H1 (cell line): ENCODE measurements at regions not wholly inside any gene's neighbourhood (a gene's known extent, or its start where the extent isn't known, plus 50 kb on each side); places are given as distances from the start of the nearest gene placed in this dataset.

ENCODE experiments used
- CTCF ChIA-PET: fragments of 300-600 bp; sonication (Branson Sonifier 250); formaldehyde crosslinking; loops from one replicate; lab custom pipeline; 2021; ENCODE audit not compliant: partially characterized antibody; lab: Charles Lee
- POLR2A ChIA-PET: fragments of 300-600 bp; sonication (Branson Sonifier 250); formaldehyde crosslinking; loops from one replicate; lab custom pipeline; 2021; ENCODE audit warnings: inconsistent platforms; ENCODE audit not compliant: partially characterized antibody; lab: Charles Lee
- DNase-seq, 2 experiments: peaks; one replicate each; pipeline versions ENCODE4 v3.0.0 to v3.0.0-alpha.2; 2010 to 2022; ENCODE audit warnings: low spot score in 2 of 2, low read depth in 1 of 2, mixed read lengths in 1 of 2
- FAIRE-seq: peaks from 2 replicates; lab custom pipeline; 2011; peaks lifted over from hg19 to GRCh38; lab: Jason Lieb, UNC
- H2AFZ ChIP-seq: 2 replicates; pipeline ENCODE4 v1.8.1; 2012; ENCODE audit warnings: low read length, inconsistent platforms
- H2AK5ac ChIP-seq: 2 replicates; pipeline ENCODE4 v1.6.1; 2013; ENCODE audit warnings: low read depth, low read length
- H2BK120ac ChIP-seq: replicated peaks from 2 replicates; pipeline ENCODE3; 2013; ENCODE audit warnings: low read depth, low read length, inconsistent platforms
- H2BK12ac ChIP-seq: 2 replicates; pipeline ENCODE4 v1.6.1; 2013; ENCODE audit warnings: low read depth, low read length
- H2BK15ac ChIP-seq: 2 replicates; pipeline ENCODE4 v1.6.1; 2013; ENCODE audit warnings: low read length
- H2BK20ac ChIP-seq: 2 replicates; pipeline ENCODE4 v1.6.1; 2013; ENCODE audit warnings: low read length
- H2BK5ac ChIP-seq: 2 replicates; pipeline ENCODE4 v1.6.1; 2013; ENCODE audit warnings: low read depth, low read length
- H3K14ac ChIP-seq: 2 replicates; pipeline ENCODE4 v1.6.1; 2013; ENCODE audit warnings: inconsistent platforms; ENCODE audit not compliant: insufficient read length
- H3K18ac ChIP-seq: 2 replicates; pipeline ENCODE4 v1.6.1; 2013; ENCODE audit warnings: low read length; ENCODE audit errors: extremely low read depth
- H3K23ac ChIP-seq: 2 replicates; pipeline ENCODE4 v1.6.1; 2013; ENCODE audit warnings: inconsistent platforms; ENCODE audit not compliant: insufficient read length
- H3K23me2 ChIP-seq: 2 replicates; pipeline ENCODE4 v1.6.1; 2013; ENCODE audit warnings: low read depth, low read length
- H3K27ac ChIP-seq: 2 replicates; pipeline ENCODE4 v1.6.1; 2011; ENCODE audit warnings: low read depth, low read length, inconsistent platforms
- H3K27me3 ChIP-seq, 4 experiments: replicated peaks in 1 of 4; 1 replicate in 1 of 4; 2 replicates in 3 of 4; pipeline versions ENCODE4 v1.6.1 to v1.8.1; 2011 to 2013; ENCODE audit warnings: low read length in 3 of 4, mild to moderate bottlenecking in 3 of 4, inconsistent platforms in 2 of 4, mixed read lengths in 2 of 4, moderate library complexity in 1 of 4; ENCODE audit not compliant: control insufficient read depth in 3 of 4, insufficient read depth in 3 of 4; ENCODE audit errors: extremely low read depth in 1 of 4
- H3K36me3 ChIP-seq, 4 experiments: 2 replicates each; pipeline versions ENCODE4 v1.6.1 to v1.8.1; 2011 to 2013; ENCODE audit warnings: mild to moderate bottlenecking in 4 of 4, low read length in 3 of 4, moderate library complexity in 2 of 4, control low read depth in 1 of 4, inconsistent platforms in 1 of 4; ENCODE audit not compliant: insufficient read depth in 4 of 4, control insufficient read depth in 2 of 4
- H3K4ac ChIP-seq: replicated peaks from 2 replicates; pipeline ENCODE3; 2013; ENCODE audit warnings: low read length, low read depth, mixed read lengths, inconsistent platforms; ENCODE audit not compliant: insufficient read length
- H3K4me1 ChIP-seq, 4 experiments: replicated peaks in 1 of 4; 1 replicate in 1 of 4; 2 replicates in 3 of 4; pipeline versions ENCODE4 v1.6.1 to v1.8.1; 2011 to 2013; ENCODE audit warnings: low read length in 3 of 4, inconsistent platforms in 2 of 4, mixed read lengths in 1 of 4; ENCODE audit not compliant: insufficient read depth in 4 of 4, control insufficient read depth in 3 of 4
- H3K4me2 ChIP-seq, 2 experiments: 2 replicates each; pipeline versions ENCODE4 v1.6.1 to v1.8.1; 2011 to 2013; ENCODE audit warnings: low read depth in 2 of 2, low read length in 2 of 2, control low read depth in 1 of 2, inconsistent platforms in 1 of 2, mild to moderate bottlenecking in 1 of 2; ENCODE audit not compliant: insufficient read depth in 1 of 2
- H3K4me3 ChIP-seq, 4 experiments: fragments of 200-600, 300-600 bp in 1 of 4; sonication (generic), shearing (Covaris generic), sonication (Bioruptor Twin) in 1 of 4; 2 replicates each; pipeline versions ENCODE4 v1.5.1 to v1.8.1; 2011 to 2016; ENCODE audit warnings: low read length in 4 of 4, low read depth in 3 of 4, control low read depth in 2 of 4, inconsistent platforms in 2 of 4, mild to moderate bottlenecking in 2 of 4, mixed read lengths in 1 of 4, moderate library complexity in 1 of 4; ENCODE audit not compliant: insufficient read depth in 2 of 4; ENCODE audit errors: extremely low read depth in 1 of 4
- H3K56ac ChIP-seq: replicated peaks from 2 replicates; pipeline ENCODE3; 2013; ENCODE audit warnings: low read depth, mild to moderate bottlenecking, mixed read lengths, low read length, inconsistent platforms; ENCODE audit not compliant: insufficient read length
- H3K79me1 ChIP-seq: 2 replicates; pipeline ENCODE4 v1.6.1; 2013; ENCODE audit warnings: low read depth, low read length, control low read depth
- H3K79me2 ChIP-seq, 2 experiments: 2 replicates each; pipeline versions ENCODE4 v1.6.1 to v1.8.1; 2012 to 2013; ENCODE audit warnings: low read length in 2 of 2, mild to moderate bottlenecking in 2 of 2, inconsistent platforms in 1 of 2; ENCODE audit not compliant: insufficient read depth in 2 of 2, control insufficient read depth in 1 of 2
- H3K9ac ChIP-seq, 4 experiments: replicated peaks in 1 of 4; 1 replicate in 1 of 4; 2 replicates in 3 of 4; pipeline versions ENCODE4 v1.6.1 to v1.8.1; 2011 to 2013; ENCODE audit warnings: low read depth in 3 of 4, low read length in 3 of 4, control low read depth in 2 of 4, mild to moderate bottlenecking in 2 of 4, moderate library complexity in 2 of 4, inconsistent platforms in 1 of 4; ENCODE audit errors: extremely low read depth in 1 of 4
- H3K9me3 ChIP-seq, 2 experiments: 2 replicates each; pipeline versions ENCODE4 v1.6.1 to v1.8.1; 2012 to 2013; ENCODE audit warnings: mild to moderate bottlenecking in 2 of 2, moderate library complexity in 2 of 2, control low read depth in 1 of 2, inconsistent platforms in 1 of 2, low read depth in 1 of 2, low read length in 1 of 2, mixed read lengths in 1 of 2; ENCODE audit not compliant: insufficient read depth in 2 of 2
- H4K20me1 ChIP-seq, 2 experiments: replicated peaks in 1 of 2; 2 replicates each; pipeline versions ENCODE3 to v1.8.1; 2011 to 2013; ENCODE audit warnings: inconsistent platforms in 2 of 2, low read length in 2 of 2, mild to moderate bottlenecking in 1 of 2; ENCODE audit not compliant: insufficient read depth in 2 of 2, control insufficient read depth in 1 of 2
- H4K5ac ChIP-seq: 2 replicates; pipeline ENCODE4 v1.6.1; 2013; ENCODE audit warnings: low read length, low read depth, mixed read lengths, inconsistent platforms; ENCODE audit not compliant: insufficient read length
- H4K8ac ChIP-seq: 2 replicates; pipeline ENCODE4 v1.8.0; 2013; ENCODE audit warnings: mild to moderate bottlenecking, moderate library complexity, low read length, inconsistent platforms; ENCODE audit not compliant: insufficient read depth; ENCODE audit errors: extremely low read depth
- H4K91ac ChIP-seq: replicated peaks from 2 replicates; pipeline ENCODE3; 2013; ENCODE audit warnings: low read length, mixed read lengths, inconsistent platforms; ENCODE audit not compliant: insufficient read length
- CBX5 ChIP-seq: fragments of 300-800, 300-1000 bp; sonication (generic); IDR thresholded peaks from 2 replicates; pipeline ENCODE4 v1.7.1; 2016; ENCODE audit warnings: antibody characterized with exemption, low read length, low read depth
- CBX8 ChIP-seq: fragments of 300-800, 300-1000 bp; sonication (generic); IDR thresholded peaks from 2 replicates; pipeline ENCODE4 v1.7.1; 2016; ENCODE audit warnings: low read depth, low read length, borderline replicate concordance
- EZH2 ChIP-seq: fragments of 200-600 bp; sonication (generic); IDR thresholded peaks from 2 replicates; pipeline ENCODE4 v1.7.1; 2012; ENCODE audit warnings: low read depth, mild to moderate bottlenecking, moderate library complexity, low read length, inconsistent platforms; ENCODE audit not compliant: severe bottlenecking
- GABPA ChIP-seq: IDR thresholded peaks from 2 replicates; pipeline ENCODE4 v1.6.1; 2011; ENCODE audit warnings: mild to moderate bottlenecking, low read length, moderate library complexity, borderline replicate concordance; ENCODE audit not compliant: insufficient read depth
- GTF2F1 ChIP-seq: IDR thresholded peaks from 2 replicates; pipeline ENCODE4 v1.6.1; 2012; ENCODE audit warnings: low read depth, low read length, improper control_type of control experiment, borderline replicate concordance
- HDAC2 ChIP-seq, 2 experiments: fragments of 300-600 bp in 1 of 2; sonication (generic) in 1 of 2; IDR thresholded peaks; 2 replicates each; pipeline ENCODE4 v1.6.1; 2011 to 2012; ENCODE audit warnings: low read depth in 2 of 2, low read length in 2 of 2, mild to moderate bottlenecking in 2 of 2, moderate library complexity in 2 of 2, borderline replicate concordance in 1 of 2, inconsistent platforms in 1 of 2
- KDM4A ChIP-seq: IDR thresholded peaks from one replicate; pipeline ENCODE4 v1.7.1; 2012; ENCODE audit warnings: low read depth, mild to moderate bottlenecking, moderate library complexity, low read length, inconsistent platforms; ENCODE audit not compliant: severe bottlenecking
- POU5F1 ChIP-seq: IDR thresholded peaks from 2 replicates; pipeline ENCODE4 v1.6.1; 2011; ENCODE audit warnings: low read depth, mild to moderate bottlenecking, low read length, moderate library complexity
- SIRT6 ChIP-seq: IDR thresholded peaks from one replicate; pipeline ENCODE4 v1.7.1; 2012; ENCODE audit warnings: low read length, inconsistent platforms
- ZNF274 ChIP-seq: IDR thresholded peaks from 2 replicates; pipeline ENCODE4 v1.7.0; 2012; ENCODE audit warnings: low read length, borderline replicate concordance; ENCODE audit errors: extremely low read depth
- WGBS, 2 experiments: shearing (Covaris generic) in 1 of 2; methylation state at CpG; one replicate each; pipeline versions ENCODE4 v1.1.6 to v1.1.7; 2013 to 2015; ENCODE audit warnings: low lambda C conversion rate in 2 of 2, mixed read lengths in 2 of 2, inconsistent platforms in 1 of 2, low coverage in 1 of 2, missing lambda C conversion rate in 1 of 2; ENCODE audit not compliant: insufficient replicate concordance in 2 of 2, insufficient coverage in 1 of 2, insufficient read length in 1 of 2; ENCODE audit errors: extremely low coverage in 1 of 2, missing lambda C conversion rate in 1 of 2; 5-methylcytosine and 5-hydroxymethylcytosine counted together

DNA sequence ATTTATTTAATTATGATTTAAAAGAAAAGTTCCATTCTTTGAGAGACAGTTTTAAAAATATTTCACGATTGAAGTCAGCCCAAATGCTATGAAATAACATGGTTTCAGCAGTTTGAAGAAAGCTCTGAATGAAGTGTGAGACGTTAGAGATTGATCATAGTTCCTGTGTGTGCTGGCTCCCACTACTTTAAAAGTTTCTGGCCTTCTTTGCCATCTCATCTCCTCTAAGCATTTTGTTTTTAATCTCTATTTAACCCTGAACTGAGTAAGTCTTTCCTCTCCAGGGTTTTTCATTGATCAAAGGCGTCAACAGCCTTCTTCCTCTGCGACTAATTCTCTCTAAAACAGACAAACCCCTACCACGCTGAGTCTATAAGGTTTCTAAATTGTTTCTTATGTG, 225.3 kb upstream of the B3GALT2 start:
- 0 out of 2 replicates have a peak overlapping the region, but pooled peaks have one; percentile 2 for H2AFZ ChIP-seq
- no peak overlapping the region for H3K4me2 ChIP-seq
- no peaks in the 10 kb centered on the region for H4K20me1 ChIP-seq
- no peak overlapping the region for H3K56ac ChIP-seq
- POLR2A ChIA-PET = no interaction called here
- H3K79me1 ChIP-seq = no peaks in the 10 kb centered on the region
- H4K8ac ChIP-seq = no peak overlapping the region
- no peak overlapping the region for H2BK15ac ChIP-seq
- no peak overlapping the region for H3K27ac ChIP-seq
- no peak overlapping the region for H2BK5ac ChIP-seq
- H3K4me1 ChIP-seq = peaks cover 0 to 3% (median 0%) of the 10 kb centered on the region in 4 experiments; a peak in 2 of 7 replicates
- TF ChIP-seq CBX5 (no peak), GABPA (no peak), KDM4A (no peak), POU5F1 (no peak), SIRT6 (no peak), EZH2 (no peak), HDAC2 (IDR thresholded peaks at IDR 0.05; ENCODE audit: borderline replicate concordance in 1 of 2, low read depth in 2 of 2, low read length in 2 of 2) (no peak), CBX8 (no peak), ZNF274 (no peak), GTF2F1 (no peak)
- TF ChIP-seq, all 59 proteins: peak for 0
- Histone ChIP-seq H3K4ac (no peak overlapping the region), H4K5ac (no peak overlapping the region), H2AK5ac (no peak overlapping the region), H3K18ac (no peak overlapping the region), H3K79me2 (no peaks in the 10 kb centered on the region), H2BK20ac (no peak overlapping the region), H3K36me3 (no peaks in the 10 kb centered on the region), H2BK120ac (no peak overlapping the region), H3K23me2 (no peaks in the 10 kb centered on the region), H3K14ac (no peak overlapping the region), H2BK12ac (no peak overlapping the region), H3K4me3 (no peak overlapping the region), H4K91ac (no peak overlapping the region), H3K27me3 (no peaks in the 10 kb centered on the region), H3K9ac (no peak overlapping the region), H3K23ac (no peak overlapping the region), H3K9me3 (no peaks in the 10 kb centered on the region)
- FAIRE-seq = no peak
- no peak for DNase-seq
- 87% methylated on average over 5 of the region's 5 CpGs; no CpG with 5 or more reads in 1 of the 2 experiments for WGBS, 2 experiments
- CTCF ChIA-PET = no interaction called here
